BLaER1 (cell line): ENCODE measurements at regions not wholly inside any gene's neighbourhood (a gene's known extent, or its start where the extent isn't known, plus 50 kb on each side); places are given as distances from the start of the nearest gene placed in this dataset.
A peak's percentile ranks its signal among the peaks of the same experiment; 100 is the strongest.

Source experiments
- H3K27ac ChIP-seq: shearing (Covaris generic); formaldehyde crosslinking; 2 replicates; pipeline ENCODE4 v1.8.1; 2022
- H3K27me3 ChIP-seq: shearing (Covaris generic); formaldehyde crosslinking; 2 replicates; pipeline ENCODE4 v1.8.1; 2022
- H3K36me3 ChIP-seq: shearing (Covaris generic); formaldehyde crosslinking; 2 replicates; pipeline ENCODE4 v1.8.1; 2022
- H3K4me1 ChIP-seq: shearing (Covaris generic); formaldehyde crosslinking; 2 replicates; pipeline ENCODE4 v1.8.1; 2022
- H3K4me2 ChIP-seq: shearing (Covaris generic); formaldehyde crosslinking; 2 replicates; pipeline ENCODE4 v1.8.1; 2022
- H3K4me3 ChIP-seq: shearing (Covaris generic); formaldehyde crosslinking; 2 replicates; pipeline ENCODE4 v1.8.1; 2022
- H3K9ac ChIP-seq: shearing (Covaris generic); formaldehyde crosslinking; 2 replicates; pipeline ENCODE4 v1.8.1; 2022
- H3K9me3 ChIP-seq: shearing (Covaris generic); formaldehyde crosslinking; 2 replicates; pipeline ENCODE4 v1.8.1; 2022
- H4K20me1 ChIP-seq: shearing (Covaris generic); formaldehyde crosslinking; 2 replicates; pipeline ENCODE4 v1.8.1; 2022
- Cebpa-rat ChIP-seq: shearing (Covaris generic); IDR thresholded peaks from 2 replicates; pipeline ENCODE4 v1.8.1; 2022

DNA sequence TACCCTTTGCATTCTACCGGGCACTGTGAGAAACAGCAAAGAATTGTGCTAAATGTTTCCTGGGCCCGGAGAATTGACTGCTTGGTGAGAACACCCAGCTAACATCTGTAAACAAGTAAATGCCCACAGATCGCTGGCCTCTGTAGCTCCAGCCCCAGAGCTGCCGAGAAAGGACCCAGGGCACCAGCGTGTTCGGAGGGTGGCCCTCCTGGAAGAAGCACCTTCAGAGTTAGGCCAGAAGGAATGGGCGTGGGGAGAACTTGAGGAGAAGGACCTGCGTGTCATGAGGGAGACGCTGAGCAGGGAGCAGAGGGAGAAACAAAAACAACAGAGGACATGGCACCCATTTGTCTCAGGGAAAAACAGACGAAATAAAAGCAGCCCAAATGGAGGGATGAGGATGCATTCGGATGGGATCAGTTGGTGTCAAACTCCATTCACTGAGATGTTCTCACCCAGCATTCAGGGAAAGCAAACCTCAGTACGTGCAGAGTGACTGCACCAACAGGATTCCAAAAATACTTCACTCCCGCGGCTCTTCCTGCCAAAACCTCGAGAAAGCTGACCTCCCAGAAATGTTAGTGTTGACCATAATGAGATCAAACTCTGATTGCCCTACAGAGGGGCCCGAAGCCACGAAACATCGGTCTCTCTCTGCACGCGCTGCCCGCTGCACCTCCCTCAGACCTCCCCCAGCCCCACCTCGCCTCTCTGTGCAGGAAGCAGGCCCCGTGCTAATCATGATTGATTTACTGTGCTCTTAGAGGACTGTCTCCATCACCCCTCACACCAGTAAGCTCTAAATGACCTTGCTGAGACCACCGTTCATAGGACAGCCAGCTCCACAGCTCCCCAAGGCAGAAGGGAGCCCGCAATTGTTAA is 376.3 kb upstream of the SALL3 start:
- Histone ChIP-seq H4K20me1 (no peaks in the 10 kb centered on the region), H3K4me2 (no peak overlapping the region), H3K36me3 (no peaks in the 10 kb centered on the region), H3K9me3 (no peaks in the 10 kb centered on the region), H3K27me3 (no peaks in the 10 kb centered on the region), H3K27ac (no peak overlapping the region), H3K4me1 (no peaks in the 10 kb centered on the region), H3K9ac (no peak overlapping the region), H3K4me3 (no peak overlapping the region)
- no peak for TF ChIP-seq Cebpa-rat

DNA sequence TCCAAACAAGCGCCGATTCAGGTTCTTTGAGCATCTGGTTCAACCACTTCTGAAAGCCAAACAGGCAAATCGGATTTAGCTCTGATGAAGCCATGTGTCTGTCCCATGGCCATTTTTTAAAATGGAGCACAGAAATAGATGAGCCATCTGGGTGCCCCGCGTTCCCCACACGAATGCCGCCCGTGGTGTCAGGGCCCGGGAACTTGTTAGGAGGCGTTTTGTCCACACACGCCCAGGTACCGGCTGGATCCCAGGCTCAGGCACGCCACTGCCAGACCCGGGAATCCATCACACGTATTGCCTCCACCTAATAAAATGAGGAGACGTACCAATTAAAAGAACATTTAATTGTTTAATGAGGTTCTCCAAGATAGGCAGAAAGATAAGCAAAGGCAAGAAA is 374.4 kb upstream of the SALL3 start:
- Histone ChIP-seq H3K9me3 (no peaks in the 10 kb centered on the region), H3K27ac (no peak overlapping the region), H3K9ac (no peak overlapping the region), H3K27me3 (no peaks in the 10 kb centered on the region), H3K36me3 (no peaks in the 10 kb centered on the region), H3K4me1 (no peaks in the 10 kb centered on the region), H3K4me2 (no peak overlapping the region), H4K20me1 (no peaks in the 10 kb centered on the region), H3K4me3 (no peak overlapping the region)
- no peak for TF ChIP-seq Cebpa-rat

DNA sequence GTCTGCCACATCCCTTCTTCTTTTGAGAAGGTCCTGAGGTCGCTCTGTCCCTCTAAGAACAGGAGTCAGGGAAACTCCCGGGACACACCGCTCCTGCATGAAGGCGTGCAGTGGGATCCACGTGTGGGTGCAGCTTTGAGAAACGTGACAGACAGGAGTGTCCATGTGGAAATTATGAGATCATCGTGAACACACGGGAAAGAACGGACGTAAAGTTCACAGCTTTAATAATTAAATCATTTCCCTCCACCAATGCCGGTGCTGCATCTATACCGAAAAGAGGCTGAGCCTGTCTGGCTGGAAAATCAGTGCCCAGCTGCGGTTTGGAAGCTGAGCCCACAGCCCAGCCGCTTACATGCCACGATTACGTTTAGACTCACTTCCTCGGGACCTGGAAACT is 372.4 kb upstream of the SALL3 start:
- H3K9ac ChIP-seq: no peak overlapping the region
- no peak overlapping the region for H3K4me2 ChIP-seq
- H4K20me1 ChIP-seq: no peaks in the 10 kb centered on the region
- no peaks in the 10 kb centered on the region for H3K4me1 ChIP-seq
- no peaks in the 10 kb centered on the region for H3K9me3 ChIP-seq
- H3K27me3 ChIP-seq: no peaks in the 10 kb centered on the region
- TF ChIP-seq Cebpa-rat: no peak
- no peaks in the 10 kb centered on the region for H3K36me3 ChIP-seq
- no peak overlapping the region for H3K27ac ChIP-seq
- H3K4me3 ChIP-seq: no peak overlapping the region

DNA sequence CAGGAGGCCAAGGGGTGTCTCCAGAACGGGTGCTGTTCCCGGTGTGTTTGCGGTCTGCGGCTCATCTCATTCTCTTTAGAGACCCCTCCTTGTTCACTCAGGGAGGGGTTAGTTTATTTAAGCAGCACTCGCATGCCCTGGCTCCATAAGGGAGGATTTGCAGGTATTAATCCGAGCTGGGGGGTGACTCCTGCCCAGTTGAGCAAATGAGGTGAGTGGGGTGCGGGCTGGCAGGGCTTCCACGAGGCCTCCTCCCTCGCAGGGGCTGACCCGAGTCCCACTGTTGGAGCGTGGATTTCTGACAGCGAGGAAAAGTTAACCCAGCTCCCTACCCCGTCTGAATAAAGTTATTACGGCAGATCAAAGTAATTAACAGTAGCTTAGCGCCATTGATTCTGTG is 371.8 kb upstream of the SALL3 start:
- Histone ChIP-seq H3K9me3 (no peaks in the 10 kb centered on the region), H3K36me3 (no peaks in the 10 kb centered on the region), H4K20me1 (no peaks in the 10 kb centered on the region), H3K27me3 (no peaks in the 10 kb centered on the region), H3K4me2 (no peak overlapping the region), H3K4me3 (no peak overlapping the region), H3K27ac (no peak overlapping the region), H3K4me1 (no peaks in the 10 kb centered on the region), H3K9ac (no peak overlapping the region)
- TF ChIP-seq Cebpa-rat: no peak

GRCh38 chr18:78610179-78610578 is 369.4 kb upstream of the SALL3 start:
- Histone ChIP-seq H3K4me3 (no peak overlapping the region), H3K27ac (no peak overlapping the region), H3K9ac (no peak overlapping the region), H4K20me1 (no peaks in the 10 kb centered on the region), H3K4me1 (no peaks in the 10 kb centered on the region), H3K4me2 (no peak overlapping the region), H3K36me3 (no peaks in the 10 kb centered on the region), H3K9me3 (no peaks in the 10 kb centered on the region), H3K27me3 (no peaks in the 10 kb centered on the region)
- TF ChIP-seq Cebpa-rat: no peak

- Histone ChIP-seq H3K9me3 (no peaks in the 10 kb centered on the region), H3K27ac (no peak overlapping the region), H3K4me1 (no peaks in the 10 kb centered on the region), H3K4me2 (no peak overlapping the region), H3K27me3 (no peaks in the 10 kb centered on the region), H3K4me3 (no peak overlapping the region), H3K36me3 (no peaks in the 10 kb centered on the region), H3K9ac (no peak overlapping the region), H4K20me1 (no peaks in the 10 kb centered on the region)
- TF ChIP-seq Cebpa-rat: no peak
Measured at GRCh38 chr18:78611201-78611800, 368.3 kb upstream of the SALL3 start.

GRCh38 chr18:78611869-78612268 is 367.7 kb upstream of the SALL3 start:
- no peaks in the 10 kb centered on the region for H4K20me1 ChIP-seq
- no peak overlapping the region for H3K4me2 ChIP-seq
- H3K36me3 ChIP-seq: no peaks in the 10 kb centered on the region
- H3K27ac ChIP-seq: no peak overlapping the region
- H3K4me1 ChIP-seq: no peaks in the 10 kb centered on the region
- no peak for TF ChIP-seq Cebpa-rat
- H3K27me3 ChIP-seq: no peaks in the 10 kb centered on the region
- peaks cover 5% of the 10 kb centered on the region; the same call in 1 of the 2 replicates for H3K9me3 ChIP-seq
- H3K4me3 ChIP-seq: no peak overlapping the region
- no peak overlapping the region for H3K9ac ChIP-seq

- Histone ChIP-seq H3K4me1 (no peaks in the 10 kb centered on the region), H4K20me1 (no peaks in the 10 kb centered on the region), H3K9me3 (peaks cover 8% of the 10 kb centered on the region; the same call in 1 of the 2 replicates), H3K4me2 (no peak overlapping the region), H3K9ac (no peak overlapping the region), H3K36me3 (no peaks in the 10 kb centered on the region), H3K27me3 (no peaks in the 10 kb centered on the region), H3K4me3 (no peak overlapping the region), H3K27ac (no peak overlapping the region)
- TF ChIP-seq Cebpa-rat: no peak
Measured at GRCh38 chr18:78612318-78612717, 367.3 kb upstream of the SALL3 start.

- H3K27me3 ChIP-seq: no peaks in the 10 kb centered on the region
- H3K36me3 ChIP-seq: no peaks in the 10 kb centered on the region
- no peak for TF ChIP-seq Cebpa-rat
Measured at GRCh38 chr18:78612801-78613200, 366.8 kb upstream of the SALL3 start.

DNA sequence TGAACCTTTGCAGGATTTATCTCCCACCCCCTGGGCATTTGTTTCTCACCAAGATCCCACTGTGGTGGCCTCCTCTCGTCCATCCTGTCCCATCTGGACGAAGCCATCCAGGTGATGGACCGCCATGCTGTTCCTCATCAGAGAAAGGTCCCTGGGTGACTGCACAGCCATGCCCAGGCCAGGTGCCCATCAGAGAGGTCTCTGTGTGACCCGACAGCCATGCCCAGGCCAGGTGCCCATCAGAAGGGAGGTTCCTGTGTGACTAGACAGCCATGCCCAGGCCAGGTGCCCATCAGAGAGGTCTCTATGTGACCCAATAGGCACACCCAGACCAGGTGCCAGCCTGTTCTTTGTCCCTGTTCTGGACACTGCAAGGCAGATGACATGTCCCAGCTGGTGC is 360.9 kb upstream of the SALL3 start:
- H3K9me3 ChIP-seq: peaks cover 8% of the 10 kb centered on the region; the same call in 1 of the 2 replicates
- H3K27me3 ChIP-seq: no peaks in the 10 kb centered on the region
- no peak overlapping the region for H3K27ac ChIP-seq
- peak overlapping the region; percentile 48; the same call in 1 of the 2 replicates for H3K4me2 ChIP-seq
- H3K4me3 ChIP-seq: no peak overlapping the region
- no peak overlapping the region for H3K9ac ChIP-seq
- peaks cover 23% of the 10 kb centered on the region for H3K4me1 ChIP-seq
- no peaks in the 10 kb centered on the region for H3K36me3 ChIP-seq
- no peak for TF ChIP-seq Cebpa-rat
- H4K20me1 ChIP-seq: no peaks in the 10 kb centered on the region

More at GRCh38 chr18:78612801-78613200, 366.8 kb upstream of the SALL3 start:
- peaks cover 8% of the 10 kb centered on the region; the same call in 1 of the 2 replicates for H3K9me3 ChIP-seq
- H3K9ac ChIP-seq: no peak overlapping the region
- no peaks in the 10 kb centered on the region for H3K4me1 ChIP-seq
- H3K4me3 ChIP-seq: no peak overlapping the region
- no peak overlapping the region for H3K4me2 ChIP-seq
- H4K20me1 ChIP-seq: no peaks in the 10 kb centered on the region
- no peak overlapping the region for H3K27ac ChIP-seq
